G401 (cell line): ENCODE measurements at regions not wholly inside any gene's neighbourhood (a gene's known extent, or its start where the extent isn't known, plus 50 kb on each side); places are given as distances from the start of the nearest gene placed in this dataset.
"Not testable (repeated sequence)": the region's sequence is repeated elsewhere in the genome, so short reads cannot be mapped to it uniquely, and the experiment has no call there.

Experiments
- DNase-seq: peaks from one replicate; pipeline ENCODE4 v3.0.0-alpha.2; 2015; ENCODE audit warnings: low spot score
- in situ Hi-C: cut with HindIII; loops from 2 replicates; pipeline ENCODE4 v1.10.0; 2016; ENCODE audit warnings: low sequenced_read_pairs, mixed read lengths

- in situ Hi-C loops, result no loop called here
- no peak for DNase-seq
These were observed 339.5 kb upstream of the ZNF608 start for GRCh38 chr5:125085797-125086505.

DNA sequence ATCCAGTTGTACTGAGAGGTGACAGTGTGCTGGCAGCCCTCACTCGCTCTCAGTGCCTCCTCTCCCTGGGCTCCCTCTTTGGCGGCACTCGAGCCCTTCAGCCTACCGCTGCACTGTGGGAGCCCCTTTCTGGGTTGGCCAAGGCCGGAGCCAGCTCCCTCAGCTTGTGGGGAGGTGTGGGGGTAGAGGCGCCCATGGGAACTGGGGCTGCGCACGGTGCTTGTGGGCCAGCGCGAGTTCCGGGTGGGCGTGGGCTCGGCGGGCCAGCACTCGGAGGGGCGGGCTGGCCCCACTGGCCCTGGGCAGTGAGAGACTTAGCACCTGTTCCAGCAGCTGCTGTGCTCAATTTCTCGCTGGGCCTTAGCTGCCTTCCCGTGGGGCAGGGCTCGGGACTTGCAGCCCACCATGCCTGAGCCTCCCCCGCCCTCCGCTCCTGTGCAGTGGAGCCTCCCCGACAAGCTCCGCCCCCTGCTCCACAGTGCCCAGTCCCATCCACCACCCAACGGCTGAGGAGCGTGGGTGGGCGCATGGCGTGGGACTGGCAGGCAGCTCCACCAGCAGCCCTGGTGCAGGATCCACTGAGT, 342.2 kb upstream of the ZNF608 start:
- DNase-seq, result no peak
- in situ Hi-C loops, result no loop called here

DNA sequence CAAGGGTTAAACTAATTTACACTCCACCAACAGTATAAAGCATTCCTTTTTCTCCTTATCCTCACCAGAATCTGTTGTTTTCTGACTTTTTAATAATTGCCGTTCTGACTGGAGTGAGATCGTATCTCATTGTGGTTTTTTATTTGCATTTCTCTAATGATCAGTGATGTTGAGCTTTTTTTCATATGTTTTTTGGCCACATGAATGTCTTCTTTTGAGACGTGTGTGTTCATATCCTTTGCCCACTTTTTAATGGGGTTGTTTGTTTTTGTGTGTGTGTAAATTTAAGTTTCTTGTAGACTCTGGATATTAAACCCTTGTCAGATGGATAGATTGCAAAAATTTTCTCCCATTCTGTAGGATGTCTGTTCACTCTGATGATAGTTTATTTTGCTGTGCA, 345.7 kb upstream of the ZNF608 start:
- DNase-seq, in situ Hi-C loops: not testable (repeated sequence)

DNA sequence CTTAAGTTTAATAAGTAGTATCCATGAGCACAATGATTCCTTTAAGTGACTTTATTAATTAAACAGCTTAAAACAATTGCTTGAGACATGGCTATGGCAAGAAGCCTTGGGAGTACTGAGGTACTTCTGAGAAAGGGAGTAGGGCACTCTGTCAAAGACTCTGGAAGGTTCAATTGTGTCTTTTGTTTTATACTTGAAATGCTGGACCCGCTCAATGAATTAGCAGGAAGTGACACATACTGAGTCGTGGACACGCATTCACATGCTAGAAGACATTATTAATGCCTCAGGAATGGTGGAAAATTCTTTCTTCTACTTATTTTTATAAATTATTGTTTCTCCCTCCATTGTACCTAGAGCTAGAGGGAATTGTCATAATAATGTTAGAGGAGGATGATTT, 347.3 kb upstream of the ZNF608 start:
- in situ Hi-C loops, result no loop called here

GRCh38 chr5:125100342-125100741, 353.9 kb upstream of the ZNF608 start:
- in situ Hi-C loops, result no loop called here
- DNase-seq, result no peak

More for the DNA sequence above, 347.3 kb upstream of the ZNF608 start:
- no peak for DNase-seq

DNA sequence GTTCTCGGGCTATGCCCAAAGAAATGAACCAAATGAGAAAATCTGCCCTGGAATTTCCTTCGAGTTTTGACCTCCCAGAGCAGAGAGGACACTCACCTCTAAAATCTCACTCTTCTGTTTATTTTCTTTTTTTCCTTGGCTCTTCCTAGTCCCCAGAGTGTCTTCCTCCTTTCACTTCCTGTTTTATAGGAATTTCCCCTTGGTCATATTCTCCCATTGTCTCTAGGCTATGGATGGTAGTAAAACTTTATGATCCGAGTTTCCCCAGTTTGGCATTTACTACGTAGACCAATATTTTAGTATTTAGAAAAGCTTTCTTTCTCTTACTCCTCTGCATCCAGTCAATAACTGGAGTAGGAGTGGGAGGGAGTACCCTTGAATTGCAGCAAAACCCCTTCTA, 354.5 kb upstream of the ZNF608 start:
- in situ Hi-C loops, result no loop called here
- no peak for DNase-seq

DNA sequence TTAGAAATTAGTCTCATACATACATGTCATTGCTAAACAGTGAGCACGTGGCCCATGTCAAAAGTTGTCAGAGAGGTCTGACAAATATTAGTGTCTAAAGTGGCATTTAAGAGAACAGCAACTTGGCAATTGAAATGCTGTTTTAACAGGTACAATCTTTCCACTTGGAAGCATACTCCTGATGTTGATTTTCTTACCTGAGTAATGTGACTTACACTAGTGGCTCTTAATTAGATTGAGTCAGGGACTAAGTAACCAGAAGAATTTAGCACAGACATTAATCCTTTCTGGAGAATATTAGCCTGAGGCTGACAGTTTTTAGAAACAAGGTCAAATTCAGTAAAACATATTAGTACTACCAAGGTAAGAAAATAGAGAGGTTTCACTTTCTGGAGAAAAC, 357.0 kb upstream of the ZNF608 start:
- no peak for DNase-seq
- in situ Hi-C loops, result no loop called here

- DNase-seq, result no peak
- in situ Hi-C loops, result no loop called here
These were observed 359.8 kb upstream of the ZNF608 start for GRCh38 chr5:125106271-125106670.

DNA sequence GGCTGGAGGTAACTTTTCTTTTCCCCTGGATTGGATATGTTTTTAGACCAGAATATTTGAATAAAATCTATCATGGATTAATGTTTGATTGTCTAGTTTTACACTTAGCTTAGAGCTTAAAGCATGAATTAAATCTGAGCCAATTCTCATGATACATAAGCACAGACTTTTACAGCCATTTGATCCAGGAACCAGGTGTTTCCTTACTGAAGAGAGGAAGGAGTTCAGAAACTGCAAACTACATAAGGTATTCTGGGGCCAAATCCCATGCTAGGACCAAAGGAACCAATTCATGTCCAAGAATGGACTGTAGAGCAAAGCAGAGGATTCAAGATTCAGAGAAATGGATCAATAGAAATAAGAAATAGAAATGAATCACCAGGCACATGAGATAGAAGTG, 360.4 kb upstream of the ZNF608 start:
- in situ Hi-C loops, result no loop called here
- no peak for DNase-seq

- in situ Hi-C loops, result no loop called here
These were observed 362.9 kb upstream of the ZNF608 start for GRCh38 chr5:125109293-125109692.

GRCh38 chr5:125109816-125110215, 363.4 kb upstream of the ZNF608 start:
- in situ Hi-C loops, result no loop called here
- no peak for DNase-seq

More at GRCh38 chr5:125109293-125109692, 362.9 kb upstream of the ZNF608 start:
- no peak for DNase-seq

DNA sequence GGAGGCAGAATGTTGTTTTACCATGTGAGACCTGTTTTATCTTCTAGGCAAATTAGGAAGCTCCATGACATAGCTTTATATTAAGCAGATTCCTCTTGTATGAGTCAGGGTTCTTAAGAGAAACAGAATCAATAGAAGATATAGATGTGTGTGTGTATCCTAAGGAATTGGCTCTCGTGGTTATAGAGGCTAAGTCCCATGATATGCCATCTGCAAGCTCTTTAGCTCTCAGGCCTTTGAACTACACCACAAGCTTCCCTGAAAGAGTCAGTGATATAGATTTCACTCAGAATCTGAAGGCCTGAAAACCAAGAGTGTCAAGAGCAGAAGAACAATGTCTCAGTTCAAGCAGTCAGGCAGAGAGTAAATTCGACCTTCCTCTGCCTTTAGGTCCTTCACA, 365.8 kb upstream of the ZNF608 start:
- in situ Hi-C loops, result no loop called here

DNA sequence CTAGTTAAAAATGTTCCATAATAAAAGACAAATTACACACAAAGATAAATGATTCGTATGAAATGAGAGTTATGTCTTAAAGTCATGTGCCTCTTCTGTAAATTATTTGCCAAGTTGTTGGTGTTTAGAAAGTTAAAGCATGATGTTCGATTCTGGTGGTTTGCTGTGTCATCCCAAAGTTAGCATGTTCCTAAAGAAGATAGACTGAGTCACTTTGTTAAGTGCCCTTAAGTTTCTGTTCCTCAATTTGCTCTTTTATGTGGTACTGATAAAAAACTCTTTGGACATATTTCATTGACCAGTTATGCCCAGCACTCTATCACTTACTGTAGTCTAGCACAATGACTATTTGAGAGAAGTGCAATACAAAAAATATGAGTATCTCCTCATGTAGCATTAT, 366.9 kb upstream of the ZNF608 start:
- no peak for DNase-seq
- in situ Hi-C loops, result no loop called here

More for the DNA sequence above, 365.8 kb upstream of the ZNF608 start:
- DNase-seq, result no peak

GRCh38 chr5:125115195-125115525, 368.7 kb upstream of the ZNF608 start:
- in situ Hi-C loops, result no loop called here
- DNase-seq, result no peak

DNA sequence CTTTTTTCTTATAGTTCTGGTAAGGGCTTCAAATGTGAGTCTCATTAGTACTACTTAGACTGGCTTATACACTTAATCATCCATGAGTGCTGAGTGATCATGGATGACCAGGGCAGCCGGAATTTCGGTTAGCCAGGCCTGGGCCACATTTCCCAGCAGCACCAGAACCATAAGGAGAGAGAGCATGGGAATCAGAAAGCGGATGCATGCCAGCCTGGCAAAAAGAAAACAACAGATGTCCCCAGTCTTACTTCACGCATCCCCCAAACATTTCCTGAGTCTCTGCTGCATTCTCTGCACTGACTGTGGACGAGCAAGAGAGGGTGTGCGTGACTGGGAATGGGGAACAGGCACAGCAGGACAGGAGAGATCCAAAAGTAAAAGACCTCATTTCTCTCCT, 371.1 kb upstream of the ZNF608 start:
- peak; percentile 79 for DNase-seq
- in situ Hi-C loops, result no loop called here

GRCh38 chr5:125120012-125120411, 373.6 kb upstream of the ZNF608 start:
- in situ Hi-C loops, result no loop called here
- no peak for DNase-seq

GRCh38 chr5:125125031-125125823, 378.8 kb upstream of the ZNF608 start:
- DNase-seq, result peak; percentile 75
- in situ Hi-C loops, result no loop called here

DNA sequence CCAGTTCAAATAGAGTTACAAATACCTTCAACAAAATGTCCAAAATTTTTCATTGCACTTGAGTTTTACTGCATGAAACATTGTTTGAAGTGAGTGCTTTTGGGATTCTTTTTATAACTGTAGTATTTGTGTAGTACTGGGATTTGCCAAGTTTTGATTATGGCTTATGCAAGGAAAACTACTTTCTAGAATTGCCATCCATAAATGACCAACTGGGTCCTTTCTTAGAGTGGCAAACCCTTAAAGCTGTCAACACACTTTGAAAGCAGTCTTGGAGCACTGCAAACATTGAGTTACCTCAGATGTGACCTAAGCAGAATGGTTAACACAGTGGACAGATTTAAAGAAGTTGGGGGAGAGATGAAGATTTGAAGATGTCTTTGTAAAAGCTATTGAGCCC, 379.6 kb upstream of the ZNF608 start:
- DNase-seq, result no peak
- in situ Hi-C loops, result no loop called here

DNA sequence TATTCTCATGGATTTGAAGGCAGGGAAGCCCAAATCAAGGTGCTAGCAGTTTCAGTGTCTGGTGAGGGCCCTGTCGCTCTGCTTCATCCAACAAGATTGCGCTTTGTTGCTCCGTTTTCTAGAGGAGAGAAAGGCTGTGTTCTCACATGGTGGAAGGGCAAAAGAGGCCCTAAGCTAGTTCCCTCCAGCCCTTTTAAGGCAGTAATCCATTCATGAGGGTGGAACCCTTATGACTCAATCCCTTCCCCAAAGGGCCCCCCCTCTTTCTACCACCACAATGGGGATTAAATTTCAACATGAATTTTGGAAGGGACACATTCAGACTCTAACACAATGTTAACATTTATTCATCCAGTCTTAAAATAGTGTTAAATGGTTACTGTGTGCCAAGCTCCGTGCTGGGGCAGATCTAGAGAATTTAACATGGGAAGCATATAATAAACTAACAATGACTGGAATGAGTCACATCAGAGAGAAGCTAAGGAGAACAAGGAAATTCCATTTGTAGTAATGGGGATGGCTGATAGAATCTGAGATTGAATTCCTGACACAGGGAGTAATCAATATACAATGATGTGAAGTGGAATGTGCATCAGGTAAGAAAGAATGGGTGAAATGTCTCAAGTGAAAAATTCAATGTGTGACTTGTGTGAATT, 382.8 kb upstream of the ZNF608 start:
- in situ Hi-C loops, result no loop called here
- DNase-seq, result no peak

- in situ Hi-C loops, result no loop called here
These were observed 384.2 kb upstream of the ZNF608 start for GRCh38 chr5:125130591-125130990.

More at GRCh38 chr5:125130591-125130990, 384.2 kb upstream of the ZNF608 start:
- DNase-seq, result no peak
